ENCODE measurements at regions not wholly inside any gene's neighbourhood (a gene's known extent, or its start where the extent isn't known, plus 50 kb on each side); places are given as distances from the start of the nearest gene placed in this dataset.

GRCh38 chr5:117856713-117857112 is 1131.6 kb downstream of the DTWD2 start:
- H3K36me3 ChIP-seq (ENCODE audit: control insufficient read depth in 2 of 2, insufficient read depth in 2 of 2, low read length in 1 of 2): no peaks in the 10 kb centered on the region
- H3K9ac ChIP-seq (ENCODE audit: control insufficient read depth, insufficient read depth, low read length): no peak overlapping the region
- TF ChIP-seq SREBF1 (IDR thresholded peaks at IDR 0.05; ENCODE audit: low read length): no peak
- in situ Hi-C loops (cut with MboI) (no loop called here), intact Hi-C loops (cut with micrococcal nuclease; ENCODE audit: unreplicated experiment) (no loop called here)
- BruUV-seq (replicated peaks): no TSS peak
- H3K4me1 ChIP-seq (ENCODE audit: control insufficient read depth, insufficient read depth, low read length): no peaks in the 10 kb centered on the region
- no peaks in the 10 kb centered on the region for H3K27me3 ChIP-seq (replicated peaks in 1 of 2; ENCODE audit: control insufficient read depth in 2 of 2, insufficient read depth in 2 of 2, low read length in 1 of 2)
- ChIA-PET SMC1A (ENCODE audit: uncharacterized antibody, unreplicated experiment) (no interaction called here), RAD21 (ENCODE audit: unreplicated experiment) (no interaction called here), CTCF (no interaction called here), POLR2A (no interaction called here)
- H3K79me2 ChIP-seq (ENCODE audit: control insufficient read depth, insufficient read depth, low read length): no peaks in the 10 kb centered on the region
- no peak overlapping the region for H2AFZ ChIP-seq (ENCODE audit: control insufficient read depth, low read depth, low read length)
- FAIRE-seq: no peak
- no peaks in the 10 kb centered on the region for H4K20me1 ChIP-seq (ENCODE audit: control insufficient read depth, insufficient read depth)
- no peak overlapping the region for H3K4me2 ChIP-seq (ENCODE audit: control insufficient read depth, insufficient read depth)
- no peak for ATAC-seq
- no peaks in the 10 kb centered on the region for H3K9me3 ChIP-seq (replicated peaks; ENCODE audit: control insufficient read depth, insufficient read depth, low read length)
- H3K27ac ChIP-seq (ENCODE audit: control insufficient read depth, insufficient read depth): no peak overlapping the region
- WGBS (ENCODE audit: insufficient coverage, insufficient replicate concordance, low lambda C conversion rate, missing lambda C conversion rate): 24% methylated on average over 4 of the region's 4 CpGs
- DNase-seq (ENCODE audit: low read depth, low spot score): no peak
- no peak overlapping the region for H3K4me3 ChIP-seq

GRCh38 chr5:117837786-117838185 is 1150.6 kb downstream of the DTWD2 start:
- SMC1A ChIA-PET (ENCODE audit: uncharacterized antibody, unreplicated experiment): interaction anchor here (0.7 kb wide), 1 partner anchor 56 kb away, joined by 3 read pairs; no protein-coding TSS in a partner anchor
- no peak for FAIRE-seq
- 19% methylated on average over 4 of the region's 4 CpGs for WGBS (ENCODE audit: insufficient coverage, insufficient replicate concordance, low lambda C conversion rate, missing lambda C conversion rate)
- Histone ChIP-seq H3K9ac (ENCODE audit: control insufficient read depth, insufficient read depth, low read length) (no peak overlapping the region), H4K20me1 (ENCODE audit: control insufficient read depth, insufficient read depth) (no peaks in the 10 kb centered on the region), H3K27me3 (replicated peaks in 1 of 2; ENCODE audit: control insufficient read depth in 2 of 2, insufficient read depth in 2 of 2, low read length in 1 of 2) (no peaks in the 10 kb centered on the region), H3K4me2 (ENCODE audit: control insufficient read depth, insufficient read depth) (no peak overlapping the region), H3K4me3 (no peak overlapping the region), H3K4me1 (ENCODE audit: control insufficient read depth, insufficient read depth, low read length) (no peaks in the 10 kb centered on the region), H3K9me3 (replicated peaks; ENCODE audit: control insufficient read depth, insufficient read depth, low read length) (no peaks in the 10 kb centered on the region), H3K36me3 (ENCODE audit: control insufficient read depth in 2 of 2, insufficient read depth in 2 of 2, low read length in 1 of 2) (no peaks in the 10 kb centered on the region), H2AFZ (ENCODE audit: control insufficient read depth, low read depth, low read length) (no peak overlapping the region), H3K27ac (ENCODE audit: control insufficient read depth, insufficient read depth) (no peak overlapping the region), H3K79me2 (ENCODE audit: control insufficient read depth, insufficient read depth, low read length) (no peaks in the 10 kb centered on the region)
- no peak for ATAC-seq
- no TSS peak for BruUV-seq (replicated peaks)
- POLR2A ChIA-PET: no interaction called here
- intact Hi-C loops (cut with micrococcal nuclease; ENCODE audit: unreplicated experiment) (no loop called here), in situ Hi-C loops (cut with MboI) (no loop called here)
- RAD21 ChIA-PET (ENCODE audit: unreplicated experiment): no interaction called here
- DNase-seq (ENCODE audit: low read depth, low spot score): no peak
- CTCF ChIA-PET: no interaction called here
- no peak for TF ChIP-seq KDM1A (IDR thresholded peaks at IDR 0.05; ENCODE audit: borderline replicate concordance)
- no peak for TF ChIP-seq NBN (IDR thresholded peaks at IDR 0.05)
- no peak for TF ChIP-seq KAT2A (conservative IDR thresholded peaks at IDR 0.05; ENCODE audit: control insufficient read depth, low read depth, low read length)
- TF ChIP-seq JUNB (IDR thresholded peaks at IDR 0.05): no peak
- no peak for TF ChIP-seq EED (IDR thresholded peaks at IDR 0.05; ENCODE audit: low read depth)
- no peak for TF ChIP-seq MTA3 (IDR thresholded peaks at IDR 0.05; ENCODE audit: borderline replicate concordance, low read length)
- TF ChIP-seq BCLAF1 (IDR thresholded peaks at IDR 0.05): no peak
- no peak for TF ChIP-seq STAT3 (IDR thresholded peaks at IDR 0.05; ENCODE audit: low read depth, low read length)
- TF ChIP-seq SREBF1 (IDR thresholded peaks at IDR 0.05; ENCODE audit: low read length): no peak
- TF ChIP-seq USF2 (IDR thresholded peaks at IDR 0.05; ENCODE audit: borderline replicate concordance, low read depth, low read length): no peak
- TF ChIP-seq SUPT20H (IDR thresholded peaks at IDR 0.05; ENCODE audit: borderline replicate concordance, control insufficient read depth, low read depth, low read length): no peak
- no peak for TF ChIP-seq ATF3 (IDR thresholded peaks at IDR 0.05; ENCODE audit: borderline replicate concordance, extremely low read depth, low read depth, low read length)
- TF ChIP-seq BCL11A (IDR thresholded peaks at IDR 0.05; ENCODE audit: low read depth, low read length): no peak
- no peak for TF ChIP-seq ZNF217 (IDR thresholded peaks at IDR 0.05)
- no peak for TF ChIP-seq USF1 (IDR thresholded peaks at IDR 0.05; ENCODE audit: borderline replicate concordance, extremely low read length, insufficient read depth, low read depth, low read length)

Measured in GM12878 (cell line).